ENCODE measurements at regions not wholly inside any gene's neighbourhood (a gene's known extent, or its start where the extent isn't known, plus 50 kb on each side); places are given as distances from the start of the nearest gene placed in this dataset.

- no peak overlapping the region for H3K4me2 ChIP-seq (ENCODE audit: low read length, poor library complexity, severe bottlenecking)
- H3K14ac ChIP-seq (ENCODE audit: low read length in 2 of 2), result no peak overlapping the region
- no peak overlapping the region for H3K4ac ChIP-seq (ENCODE audit: low read depth in 1 of 2, low read length in 2 of 2)
- H4K91ac ChIP-seq (ENCODE audit: low read length), result no peak overlapping the region
- H2AFZ ChIP-seq (ENCODE audit: low read depth, low read length), result no peak overlapping the region
- no peak overlapping the region for H2BK120ac ChIP-seq (ENCODE audit: low read depth, low read length)
- H2AK5ac ChIP-seq (ENCODE audit: low read length, severe bottlenecking), result no peak overlapping the region
- H3K27ac ChIP-seq (ENCODE audit: low read length, poor library complexity, severe bottlenecking), result no peak overlapping the region
- no peaks in the 10 kb centered on the region for H3K27me3 ChIP-seq (ENCODE audit: control insufficient read depth in 1 of 2, insufficient read depth in 1 of 2, low read length in 2 of 2)
- H4K8ac ChIP-seq (ENCODE audit: low read length), result no peak overlapping the region
- H3K23ac ChIP-seq (ENCODE audit: low read length in 2 of 2), result no peak overlapping the region
- no peaks in the 10 kb centered on the region for H3K36me3 ChIP-seq (ENCODE audit: control insufficient read depth in 1 of 2, insufficient read depth in 2 of 2, low read depth in 1 of 2, low read length in 2 of 2)
- H3K18ac ChIP-seq (ENCODE audit: low read depth in 1 of 2, low read length in 2 of 2), result no peak overlapping the region
- no peak overlapping the region for H2BK5ac ChIP-seq (ENCODE audit: low read depth, low read length, poor library complexity, severe bottlenecking)
- H3K4me1 ChIP-seq (ENCODE audit: control insufficient read depth, insufficient read depth, low read depth, low read length), result no peaks in the 10 kb centered on the region
- no peaks in the 10 kb centered on the region for H3K79me1 ChIP-seq (replicated peaks; ENCODE audit: low read length, poor library complexity, severe bottlenecking)
- 83% methylated on average over 13 of the region's 13 CpGs for WGBS
- no peak overlapping the region for H3K9ac ChIP-seq (ENCODE audit: low read length)
- no peak overlapping the region for H2BK15ac ChIP-seq (ENCODE audit: low read depth, poor library complexity, severe bottlenecking)
- DNase-seq, result no peak
- H3K4me3 ChIP-seq (ENCODE audit: insufficient read depth in 1 of 2, low read depth in 1 of 2, low read length in 2 of 2), result no peak overlapping the region
- H2BK12ac ChIP-seq (ENCODE audit: low read length in 2 of 2), result no peak overlapping the region
- no peaks in the 10 kb centered on the region for H3K9me3 ChIP-seq (ENCODE audit: control insufficient read depth, low read length)
These were observed 319.5 kb downstream of the DOK5 start for GRCh38 chr20:54794874-54795273.

DNA sequence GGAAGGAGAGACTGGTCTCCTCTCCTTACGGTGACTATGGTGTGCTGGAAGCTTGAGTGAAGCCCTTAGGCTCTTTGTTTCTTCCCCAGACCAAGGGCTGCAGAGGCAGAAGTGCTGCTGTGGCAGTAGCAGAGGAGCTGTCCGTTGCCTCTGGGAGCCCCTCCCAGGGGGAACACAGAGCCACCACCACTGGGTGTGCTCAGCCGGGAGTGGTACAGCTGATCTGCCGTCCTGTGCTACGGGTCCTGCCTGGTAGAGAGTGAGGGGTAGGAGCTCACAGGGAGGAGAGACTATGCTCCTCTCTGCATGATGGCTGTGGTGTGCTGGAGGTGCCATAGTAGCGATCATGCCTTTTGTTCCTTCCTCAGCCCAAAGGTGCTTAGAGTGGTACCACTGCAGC, 318.7 kb downstream of the DOK5 start:
- H2AFZ ChIP-seq (ENCODE audit: low read depth, low read length), result no peak overlapping the region
- no peak overlapping the region for H3K23ac ChIP-seq (ENCODE audit: low read length in 2 of 2)
- no peak overlapping the region for H3K4ac ChIP-seq (ENCODE audit: low read depth in 1 of 2, low read length in 2 of 2)
- H2BK15ac ChIP-seq (ENCODE audit: low read depth, poor library complexity, severe bottlenecking), result no peak overlapping the region
- no peaks in the 10 kb centered on the region for H3K79me1 ChIP-seq (replicated peaks; ENCODE audit: low read length, poor library complexity, severe bottlenecking)
- H3K4me1 ChIP-seq (ENCODE audit: control insufficient read depth, insufficient read depth, low read depth, low read length), result no peaks in the 10 kb centered on the region
- no peak overlapping the region for H4K91ac ChIP-seq (ENCODE audit: low read length)
- no peak overlapping the region for H2BK120ac ChIP-seq (ENCODE audit: low read depth, low read length)
- no peak overlapping the region for H2BK12ac ChIP-seq (ENCODE audit: low read length in 2 of 2)
- no peak overlapping the region for H2BK5ac ChIP-seq (ENCODE audit: low read depth, low read length, poor library complexity, severe bottlenecking)
- DNase-seq, result no peak
- H3K27me3 ChIP-seq (ENCODE audit: control insufficient read depth in 1 of 2, insufficient read depth in 1 of 2, low read length in 2 of 2), result no peaks in the 10 kb centered on the region
- H3K4me3 ChIP-seq (ENCODE audit: insufficient read depth in 1 of 2, low read depth in 1 of 2, low read length in 2 of 2), result no peak overlapping the region
- no peak overlapping the region for H3K27ac ChIP-seq (ENCODE audit: low read length, poor library complexity, severe bottlenecking)
- no peak overlapping the region for H3K9ac ChIP-seq (ENCODE audit: low read length)
- no peak overlapping the region for H3K14ac ChIP-seq (ENCODE audit: low read length in 2 of 2)
- H3K4me2 ChIP-seq (ENCODE audit: low read length, poor library complexity, severe bottlenecking), result no peak overlapping the region
- 77% methylated on average over 6 of the region's 6 CpGs for WGBS
- no peak overlapping the region for H3K18ac ChIP-seq (ENCODE audit: low read depth in 1 of 2, low read length in 2 of 2)
- H3K36me3 ChIP-seq (ENCODE audit: control insufficient read depth in 1 of 2, insufficient read depth in 2 of 2, low read depth in 1 of 2, low read length in 2 of 2), result no peaks in the 10 kb centered on the region
- H2AK5ac ChIP-seq (ENCODE audit: low read length, severe bottlenecking), result no peak overlapping the region
- H4K8ac ChIP-seq (ENCODE audit: low read length), result no peak overlapping the region
- peaks cover under 1% of the 10 kb centered on the region for H3K9me3 ChIP-seq (ENCODE audit: control insufficient read depth, low read length)

GRCh38 chr20:54793291-54793992, 318.0 kb downstream of the DOK5 start:
- Histone ChIP-seq H3K4ac (ENCODE audit: low read depth in 1 of 2, low read length in 2 of 2) (no peak overlapping the region), H3K4me2 (ENCODE audit: low read length, poor library complexity, severe bottlenecking) (no peak overlapping the region), H3K18ac (ENCODE audit: low read depth in 1 of 2, low read length in 2 of 2) (no peak overlapping the region), H3K9ac (ENCODE audit: low read length) (peak overlapping the region; percentile 66), H3K79me1 (replicated peaks; ENCODE audit: low read length, poor library complexity, severe bottlenecking) (no peaks in the 10 kb centered on the region), H2BK12ac (ENCODE audit: low read length in 2 of 2) (no peak overlapping the region), H2AK5ac (ENCODE audit: low read length, severe bottlenecking) (no peak overlapping the region), H3K4me3 (ENCODE audit: insufficient read depth in 1 of 2, low read depth in 1 of 2, low read length in 2 of 2) (no peak overlapping the region), H3K9me3 (ENCODE audit: control insufficient read depth, low read length) (peaks cover 3% of the 10 kb centered on the region), H2BK120ac (ENCODE audit: low read depth, low read length) (no peak overlapping the region), H3K4me1 (ENCODE audit: control insufficient read depth, insufficient read depth, low read depth, low read length) (no peaks in the 10 kb centered on the region), H2BK5ac (ENCODE audit: low read depth, low read length, poor library complexity, severe bottlenecking) (no peak overlapping the region), H4K8ac (ENCODE audit: low read length) (no peak overlapping the region), H2AFZ (ENCODE audit: low read depth, low read length) (no peak overlapping the region), H3K27me3 (ENCODE audit: control insufficient read depth in 1 of 2, insufficient read depth in 1 of 2, low read length in 2 of 2) (no peaks in the 10 kb centered on the region), H3K36me3 (ENCODE audit: control insufficient read depth in 1 of 2, insufficient read depth in 2 of 2, low read depth in 1 of 2, low read length in 2 of 2) (no peaks in the 10 kb centered on the region), H3K14ac (ENCODE audit: low read length in 2 of 2) (no peak overlapping the region), H2BK15ac (ENCODE audit: low read depth, poor library complexity, severe bottlenecking) (no peak overlapping the region), H3K27ac (ENCODE audit: low read length, poor library complexity, severe bottlenecking) (no peak overlapping the region), H4K91ac (ENCODE audit: low read length) (no peak overlapping the region), H3K23ac (ENCODE audit: low read length in 2 of 2) (no peak overlapping the region)
- no peak for DNase-seq
- WGBS, result 86% methylated on average over 9 of the region's 9 CpGs

- H2AFZ ChIP-seq (ENCODE audit: low read depth, low read length), result no peak overlapping the region
- no peak overlapping the region for H3K14ac ChIP-seq (ENCODE audit: low read length in 2 of 2)
- peak overlapping the region; percentile 66 for H3K9ac ChIP-seq (ENCODE audit: low read length)
- no peak for DNase-seq
- H3K79me1 ChIP-seq (replicated peaks; ENCODE audit: low read length, poor library complexity, severe bottlenecking), result no peaks in the 10 kb centered on the region
- H4K91ac ChIP-seq (ENCODE audit: low read length), result no peak overlapping the region
- H4K8ac ChIP-seq (ENCODE audit: low read length), result no peak overlapping the region
- no peak overlapping the region for H3K18ac ChIP-seq (ENCODE audit: low read depth in 1 of 2, low read length in 2 of 2)
- H3K36me3 ChIP-seq (ENCODE audit: control insufficient read depth in 1 of 2, insufficient read depth in 2 of 2, low read depth in 1 of 2, low read length in 2 of 2), result no peaks in the 10 kb centered on the region
- H2BK15ac ChIP-seq (ENCODE audit: low read depth, poor library complexity, severe bottlenecking), result no peak overlapping the region
- H3K4me2 ChIP-seq (ENCODE audit: low read length, poor library complexity, severe bottlenecking), result no peak overlapping the region
- no peak overlapping the region for H2AK5ac ChIP-seq (ENCODE audit: low read length, severe bottlenecking)
- no peak overlapping the region for H3K4ac ChIP-seq (ENCODE audit: low read depth in 1 of 2, low read length in 2 of 2)
- no peak overlapping the region for H2BK12ac ChIP-seq (ENCODE audit: low read length in 2 of 2)
- H3K27ac ChIP-seq (ENCODE audit: low read length, poor library complexity, severe bottlenecking), result no peak overlapping the region
- no peak overlapping the region for H3K23ac ChIP-seq (ENCODE audit: low read length in 2 of 2)
- H2BK5ac ChIP-seq (ENCODE audit: low read depth, low read length, poor library complexity, severe bottlenecking), result no peak overlapping the region
- H3K9me3 ChIP-seq (ENCODE audit: control insufficient read depth, low read length), result peaks cover 3% of the 10 kb centered on the region
- no peak overlapping the region for H3K4me3 ChIP-seq (ENCODE audit: insufficient read depth in 1 of 2, low read depth in 1 of 2, low read length in 2 of 2)
- no peaks in the 10 kb centered on the region for H3K4me1 ChIP-seq (ENCODE audit: control insufficient read depth, insufficient read depth, low read depth, low read length)
- 58% methylated on average over 2 of the region's 2 CpGs for WGBS
- no peaks in the 10 kb centered on the region for H3K27me3 ChIP-seq (ENCODE audit: control insufficient read depth in 1 of 2, insufficient read depth in 1 of 2, low read length in 2 of 2)
- H2BK120ac ChIP-seq (ENCODE audit: low read depth, low read length), result no peak overlapping the region
These were observed 317.3 kb downstream of the DOK5 start for GRCh38 chr20:54792688-54793087.

All from mesenchymal stem cell (in vitro differentiated cells and primary cell).